HL-60 (cell line): ENCODE measurements at regions not wholly inside any gene's neighbourhood (a gene's known extent, or its start where the extent isn't known, plus 50 kb on each side); places are given as distances from the start of the nearest gene placed in this dataset.

Experiments
- POLR2AphosphoS5 ChIP-seq: IDR thresholded peaks from 2 replicates; pipeline ENCODE4 v1.6.1; 2012; ENCODE audit warnings: low read depth
- SPI1 ChIP-seq: IDR thresholded peaks from 2 replicates; pipeline ENCODE4 v1.6.1; 2012; ENCODE audit warnings: low read depth, mild to moderate bottlenecking, borderline replicate concordance
- TF ChIP-seq, protein P1 (sequence below): IDR thresholded peaks from one replicate; pipeline ENCODE4 v1.5.1; 2011; ENCODE audit warnings: low read length, control low read depth, inconsistent platforms; ENCODE audit not compliant: insufficient read depth
- TF ChIP-seq, protein P2 (sequence below): IDR thresholded peaks from 2 replicates; pipeline ENCODE4 v1.6.1; 2012; ENCODE audit warnings: low read depth; ENCODE audit not compliant: insufficient replicate concordance

DNA sequence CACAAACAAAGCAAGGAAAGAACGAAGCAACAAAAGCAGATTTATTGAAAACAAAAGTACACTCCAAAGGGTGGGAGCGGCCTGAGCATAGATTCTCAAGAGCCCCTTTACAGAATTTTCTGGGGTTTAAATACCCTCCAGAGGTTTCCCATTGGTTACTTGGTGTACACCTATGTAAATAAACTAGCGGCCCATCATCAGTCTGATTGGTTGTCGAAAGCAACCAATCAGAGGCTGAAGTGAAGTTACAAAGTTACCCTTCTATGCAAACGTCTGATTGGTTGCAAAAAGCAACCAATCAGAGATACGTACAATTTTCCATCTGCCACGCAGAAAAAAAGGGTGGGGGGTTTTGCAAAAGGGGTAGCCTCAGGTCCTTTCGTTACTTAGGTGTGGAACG is 96.3 kb upstream of the UBAC2 start:
- TF ChIP-seq, protein P1, sequence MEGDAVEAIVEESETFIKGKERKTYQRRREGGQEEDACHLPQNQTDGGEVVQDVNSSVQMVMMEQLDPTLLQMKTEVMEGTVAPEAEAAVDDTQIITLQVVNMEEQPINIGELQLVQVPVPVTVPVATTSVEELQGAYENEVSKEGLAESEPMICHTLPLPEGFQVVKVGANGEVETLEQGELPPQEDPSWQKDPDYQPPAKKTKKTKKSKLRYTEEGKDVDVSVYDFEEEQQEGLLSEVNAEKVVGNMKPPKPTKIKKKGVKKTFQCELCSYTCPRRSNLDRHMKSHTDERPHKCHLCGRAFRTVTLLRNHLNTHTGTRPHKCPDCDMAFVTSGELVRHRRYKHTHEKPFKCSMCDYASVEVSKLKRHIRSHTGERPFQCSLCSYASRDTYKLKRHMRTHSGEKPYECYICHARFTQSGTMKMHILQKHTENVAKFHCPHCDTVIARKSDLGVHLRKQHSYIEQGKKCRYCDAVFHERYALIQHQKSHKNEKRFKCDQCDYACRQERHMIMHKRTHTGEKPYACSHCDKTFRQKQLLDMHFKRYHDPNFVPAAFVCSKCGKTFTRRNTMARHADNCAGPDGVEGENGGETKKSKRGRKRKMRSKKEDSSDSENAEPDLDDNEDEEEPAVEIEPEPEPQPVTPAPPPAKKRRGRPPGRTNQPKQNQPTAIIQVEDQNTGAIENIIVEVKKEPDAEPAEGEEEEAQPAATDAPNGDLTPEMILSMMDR: no peak
- TF ChIP-seq POLR2AphosphoS5 (no peak), SPI1 (no peak)
- TF ChIP-seq, protein P2, sequence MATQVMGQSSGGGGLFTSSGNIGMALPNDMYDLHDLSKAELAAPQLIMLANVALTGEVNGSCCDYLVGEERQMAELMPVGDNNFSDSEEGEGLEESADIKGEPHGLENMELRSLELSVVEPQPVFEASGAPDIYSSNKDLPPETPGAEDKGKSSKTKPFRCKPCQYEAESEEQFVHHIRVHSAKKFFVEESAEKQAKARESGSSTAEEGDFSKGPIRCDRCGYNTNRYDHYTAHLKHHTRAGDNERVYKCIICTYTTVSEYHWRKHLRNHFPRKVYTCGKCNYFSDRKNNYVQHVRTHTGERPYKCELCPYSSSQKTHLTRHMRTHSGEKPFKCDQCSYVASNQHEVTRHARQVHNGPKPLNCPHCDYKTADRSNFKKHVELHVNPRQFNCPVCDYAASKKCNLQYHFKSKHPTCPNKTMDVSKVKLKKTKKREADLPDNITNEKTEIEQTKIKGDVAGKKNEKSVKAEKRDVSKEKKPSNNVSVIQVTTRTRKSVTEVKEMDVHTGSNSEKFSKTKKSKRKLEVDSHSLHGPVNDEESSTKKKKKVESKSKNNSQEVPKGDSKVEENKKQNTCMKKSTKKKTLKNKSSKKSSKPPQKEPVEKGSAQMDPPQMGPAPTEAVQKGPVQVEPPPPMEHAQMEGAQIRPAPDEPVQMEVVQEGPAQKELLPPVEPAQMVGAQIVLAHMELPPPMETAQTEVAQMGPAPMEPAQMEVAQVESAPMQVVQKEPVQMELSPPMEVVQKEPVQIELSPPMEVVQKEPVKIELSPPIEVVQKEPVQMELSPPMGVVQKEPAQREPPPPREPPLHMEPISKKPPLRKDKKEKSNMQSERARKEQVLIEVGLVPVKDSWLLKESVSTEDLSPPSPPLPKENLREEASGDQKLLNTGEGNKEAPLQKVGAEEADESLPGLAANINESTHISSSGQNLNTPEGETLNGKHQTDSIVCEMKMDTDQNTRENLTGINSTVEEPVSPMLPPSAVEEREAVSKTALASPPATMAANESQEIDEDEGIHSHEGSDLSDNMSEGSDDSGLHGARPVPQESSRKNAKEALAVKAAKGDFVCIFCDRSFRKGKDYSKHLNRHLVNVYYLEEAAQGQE: no peak
